HG03575 (cell line): ENCODE measurements at regions not wholly inside any gene's neighbourhood (a gene's known extent, or its start where the extent isn't known, plus 50 kb on each side); places are given as distances from the start of the nearest gene placed in this dataset.
"Not testable (repeated sequence)": the region's sequence is repeated elsewhere in the genome, so short reads cannot be mapped to it uniquely, and the experiment has no call there.

Experiments
- ATAC-seq: cut with Tn5 transposase; IDR thresholded peaks from one replicate; pipeline ENCODE4 v1.9.1; 2021; ENCODE audit not compliant: unreplicated experiment, insufficient number of reproducible peaks, low FRiP score; ENCODE audit errors: extremely low read depth

GRCh38 chr4:133565379-133565778, 416.3 kb downstream of the PCDH10 start:
- ATAC-seq = no peak

- no peak for ATAC-seq
Observed at GRCh38 chr4:133559987-133560386, 410.9 kb downstream of the PCDH10 start.

DNA sequence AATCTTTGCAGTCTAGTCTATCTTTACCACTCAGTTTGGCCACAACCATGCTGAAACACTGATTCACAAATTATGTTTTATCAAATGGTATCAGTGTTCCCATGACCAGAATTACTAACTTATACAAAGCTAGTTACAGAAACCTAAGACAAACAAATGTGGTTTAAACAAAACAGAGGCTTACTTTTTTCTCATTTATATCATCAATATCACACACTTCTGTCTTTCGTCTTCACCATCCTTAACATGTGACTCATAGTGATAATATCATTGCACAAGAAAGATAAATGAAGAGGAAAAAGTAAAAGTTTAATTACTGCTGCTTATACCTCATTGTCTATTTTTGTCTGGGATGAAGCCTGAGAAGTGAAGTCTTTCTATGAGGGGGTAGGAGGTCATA, 406.6 kb downstream of the PCDH10 start:
- ATAC-seq = no peak

- no peak for ATAC-seq
Observed at GRCh38 chr4:133550436-133550835, 401.3 kb downstream of the PCDH10 start.

GRCh38 chr4:133544097-133544496, 395.0 kb downstream of the PCDH10 start:
- ATAC-seq = no peak

DNA sequence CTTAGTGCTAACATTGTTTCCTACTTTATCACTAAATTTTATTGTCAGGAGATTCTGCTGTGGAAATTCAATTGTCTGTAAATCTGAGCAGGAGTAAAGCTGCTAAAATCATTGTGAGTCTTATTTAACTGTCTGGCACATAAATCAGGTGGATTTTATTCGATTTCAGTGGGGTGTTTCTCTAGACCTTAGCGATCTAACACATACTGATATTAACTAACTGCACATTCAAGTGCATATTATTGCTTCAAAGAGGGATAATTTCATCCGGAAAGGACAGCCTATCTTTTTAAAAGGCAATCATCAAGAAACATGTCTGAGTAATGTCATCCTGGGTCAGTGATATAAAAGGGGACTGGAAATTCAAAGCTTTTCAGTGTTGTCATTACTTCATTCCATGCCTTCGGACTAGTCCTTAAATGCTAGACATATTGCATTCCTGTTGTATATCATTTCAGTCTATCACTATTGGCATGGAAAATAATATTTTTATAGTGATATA, 388.7 kb downstream of the PCDH10 start:
- ATAC-seq = no peak

GRCh38 chr4:133534224-133534623, 385.1 kb downstream of the PCDH10 start:
- ATAC-seq = not testable (repeated sequence)

- no peak for ATAC-seq
Observed at GRCh38 chr4:133524369-133524768, 375.3 kb downstream of the PCDH10 start.

- no peak for ATAC-seq
Observed at GRCh38 chr4:133513901-133514300, 364.8 kb downstream of the PCDH10 start.

GRCh38 chr4:133498149-133498548, 349.1 kb downstream of the PCDH10 start:
- ATAC-seq = no peak

GRCh38 chr4:133493776-133494175, 344.7 kb downstream of the PCDH10 start:
- ATAC-seq = no peak

GRCh38 chr4:133493241-133493640, 344.1 kb downstream of the PCDH10 start:
- no peak for ATAC-seq

- ATAC-seq = no peak
Observed at GRCh38 chr4:133484287-133484686, 335.2 kb downstream of the PCDH10 start.

GRCh38 chr4:133483600-133484246, 334.6 kb downstream of the PCDH10 start:
- no peak for ATAC-seq

- no peak for ATAC-seq
Observed at GRCh38 chr4:133476063-133476462, 327.0 kb downstream of the PCDH10 start.

DNA sequence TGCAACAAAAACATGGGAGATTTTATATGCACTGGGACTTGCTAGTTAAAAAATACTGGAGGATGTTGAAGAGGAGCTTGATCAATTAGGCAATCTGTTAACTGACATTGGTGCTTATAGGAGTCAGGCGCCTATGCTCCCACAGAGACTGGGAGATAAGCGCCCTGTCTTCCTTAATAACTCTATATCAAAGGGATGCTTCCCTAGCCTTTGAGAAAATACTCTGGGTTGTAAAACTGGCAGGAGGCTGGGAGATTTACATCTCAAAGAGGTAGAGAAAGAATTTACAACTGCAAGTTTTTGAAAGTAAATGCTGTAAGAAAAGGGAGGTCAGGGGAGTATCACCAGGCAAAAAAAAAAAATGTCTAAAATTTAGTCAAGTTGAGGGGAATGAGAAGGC, 325.4 kb downstream of the PCDH10 start:
- no peak for ATAC-seq

DNA sequence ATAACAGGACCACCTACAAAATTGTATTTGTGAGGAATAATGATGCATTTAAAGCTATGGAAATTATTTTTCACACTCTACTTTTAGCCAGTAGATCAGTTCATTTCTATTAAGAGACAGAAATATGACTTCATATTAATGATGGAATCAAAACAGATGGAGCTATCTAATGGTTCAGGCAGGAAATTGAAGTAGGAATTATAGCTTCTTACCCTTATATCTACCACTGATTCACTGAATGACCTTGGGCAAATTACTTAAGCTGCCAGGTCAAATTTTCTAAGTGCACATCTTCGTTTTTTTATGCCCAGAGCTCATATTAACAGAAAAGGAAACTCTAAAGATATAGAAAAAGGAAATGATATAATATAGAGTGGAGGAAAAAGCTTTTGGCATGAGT, 323.1 kb downstream of the PCDH10 start:
- ATAC-seq = no peak

- ATAC-seq = no peak
Observed at GRCh38 chr4:133467290-133467947, 318.3 kb downstream of the PCDH10 start.

GRCh38 chr4:133465022-133465421, 315.9 kb downstream of the PCDH10 start:
- no peak for ATAC-seq

DNA sequence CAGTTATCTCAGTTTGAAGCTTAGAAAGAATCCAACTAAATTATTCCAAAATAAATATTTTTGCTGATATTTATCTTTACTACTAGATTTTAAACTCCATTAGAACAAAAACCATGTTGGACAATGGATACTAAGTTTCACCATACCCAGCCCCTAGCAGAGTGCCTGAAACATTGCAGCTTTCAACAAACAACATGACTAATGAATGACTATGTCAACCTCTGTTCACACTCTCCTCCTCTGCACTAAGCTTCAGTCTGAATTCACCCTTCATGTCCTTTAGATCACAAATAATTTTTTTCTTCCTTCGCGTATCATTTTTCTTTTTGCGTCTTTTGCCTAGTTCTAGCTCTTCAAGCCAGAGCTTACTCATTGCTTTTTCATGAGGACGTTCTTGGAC, 315.2 kb downstream of the PCDH10 start:
- no peak for ATAC-seq

GRCh38 chr4:133452678-133453077, 303.6 kb downstream of the PCDH10 start:
- ATAC-seq = no peak
